WTC11 (cell line): ENCODE measurements at regions not wholly inside any gene's neighbourhood (a gene's known extent, or its start where the extent isn't known, plus 50 kb on each side); places are given as distances from the start of the nearest gene placed in this dataset.

Experiments
- ELF4 ChIP-seq: sonication (generic); formaldehyde crosslinking; IDR thresholded peaks from 2 replicates; pipeline ENCODE4 v1.8.1; 2022; ENCODE audit warnings: low read depth, mild to moderate bottlenecking, moderate library complexity, missing genetic modification reagents
- JUN ChIP-seq: sonication (generic); formaldehyde crosslinking; IDR thresholded peaks from 2 replicates; pipeline ENCODE4 v1.8.0; 2023; ENCODE audit warnings: mild to moderate bottlenecking, missing genetic modification reagents
- RELA ChIP-seq: sonication (generic); formaldehyde crosslinking; IDR thresholded peaks from 2 replicates; pipeline ENCODE4 v1.8.1; 2022; ENCODE audit warnings: missing genetic modification reagents, mild to moderate bottlenecking, borderline replicate concordance
- RORB ChIP-seq: fragments of 250-450 bp; sonication (Bioruptor Pico); IDR thresholded peaks from 2 replicates; pipeline ENCODE4 v1.9.0; 2021; ENCODE audit warnings: mild to moderate bottlenecking
- SP1 ChIP-seq: sonication (generic); formaldehyde crosslinking; conservative IDR thresholded peaks from 2 replicates; pipeline ENCODE4 v1.8.1; 2022; ENCODE audit warnings: missing genetic modification reagents
- TF ChIP-seq, protein P1 (sequence below): sonication (generic); formaldehyde crosslinking; IDR thresholded peaks from 2 replicates; pipeline ENCODE4 v1.8.0; 2023; ENCODE audit warnings: missing genetic modification reagents
- TF ChIP-seq, protein P2 (sequence below): sonication (generic); formaldehyde crosslinking; IDR thresholded peaks from 2 replicates; pipeline ENCODE4 v1.8.1; 2023; ENCODE audit warnings: mild to moderate bottlenecking, missing genetic modification reagents, moderate library complexity
- TF ChIP-seq, protein P3 (sequence below): fragments of 200-600 bp; IDR thresholded peaks from 2 replicates; pipeline ENCODE4 v1.8.0; 2022; ENCODE audit warnings: antibody characterized with exemption
- TF ChIP-seq, protein P4 (sequence below): sonication (generic); formaldehyde crosslinking; conservative IDR thresholded peaks from 2 replicates; pipeline ENCODE4 v1.8.1; 2022; ENCODE audit warnings: mild to moderate bottlenecking, missing genetic modification reagents
- TF ChIP-seq, protein P5 (sequence below): sonication (generic); formaldehyde crosslinking; IDR thresholded peaks from 2 replicates; pipeline ENCODE4 v1.8.0; 2022; ENCODE audit warnings: mild to moderate bottlenecking, missing genetic modification reagents
- TF ChIP-seq, protein P6 (sequence below): sonication (generic); formaldehyde crosslinking; IDR thresholded peaks from 2 replicates; pipeline ENCODE4 v1.8.0; 2022; ENCODE audit warnings: mild to moderate bottlenecking, missing genetic modification reagents

DNA sequence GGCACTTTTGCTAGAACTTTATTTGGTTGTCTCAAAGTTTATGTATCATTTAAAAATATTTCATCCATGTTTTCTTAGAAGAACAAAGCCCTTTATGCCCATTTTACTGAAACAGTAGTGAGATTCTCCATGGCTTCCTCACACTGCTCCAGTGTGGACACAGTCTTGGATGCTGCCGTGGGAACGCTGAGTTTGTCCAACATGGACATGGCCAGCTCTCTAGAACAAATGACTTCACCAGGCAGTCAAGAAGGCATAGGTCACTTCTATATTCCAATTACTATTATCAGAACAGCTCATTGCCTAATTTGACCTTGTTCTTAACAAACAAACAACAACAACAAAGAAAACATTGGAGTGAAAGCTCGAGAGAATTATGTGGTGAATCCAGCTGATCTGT, 414.1 kb upstream of the ID2 start:
- TF ChIP-seq ELF4 (CRISPR knock-in tag) (no peak), JUN (CRISPR knock-in tag) (no peak), SP1 (CRISPR knock-in tag) (no peak), RORB (CRISPR knock-in tag) (no peak), RELA (no peak)
- TF ChIP-seq, protein P1, sequence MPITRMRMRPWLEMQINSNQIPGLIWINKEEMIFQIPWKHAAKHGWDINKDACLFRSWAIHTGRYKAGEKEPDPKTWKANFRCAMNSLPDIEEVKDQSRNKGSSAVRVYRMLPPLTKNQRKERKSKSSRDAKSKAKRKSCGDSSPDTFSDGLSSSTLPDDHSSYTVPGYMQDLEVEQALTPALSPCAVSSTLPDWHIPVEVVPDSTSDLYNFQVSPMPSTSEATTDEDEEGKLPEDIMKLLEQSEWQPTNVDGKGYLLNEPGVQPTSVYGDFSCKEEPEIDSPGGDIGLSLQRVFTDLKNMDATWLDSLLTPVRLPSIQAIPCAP (CRISPR knock-in tag), result no peak
- TF ChIP-seq, protein P2, sequence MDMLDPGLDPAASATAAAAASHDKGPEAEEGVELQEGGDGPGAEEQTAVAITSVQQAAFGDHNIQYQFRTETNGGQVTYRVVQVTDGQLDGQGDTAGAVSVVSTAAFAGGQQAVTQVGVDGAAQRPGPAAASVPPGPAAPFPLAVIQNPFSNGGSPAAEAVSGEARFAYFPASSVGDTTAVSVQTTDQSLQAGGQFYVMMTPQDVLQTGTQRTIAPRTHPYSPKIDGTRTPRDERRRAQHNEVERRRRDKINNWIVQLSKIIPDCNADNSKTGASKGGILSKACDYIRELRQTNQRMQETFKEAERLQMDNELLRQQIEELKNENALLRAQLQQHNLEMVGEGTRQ (CRISPR knock-in tag), result no peak
- TF ChIP-seq, protein P3, sequence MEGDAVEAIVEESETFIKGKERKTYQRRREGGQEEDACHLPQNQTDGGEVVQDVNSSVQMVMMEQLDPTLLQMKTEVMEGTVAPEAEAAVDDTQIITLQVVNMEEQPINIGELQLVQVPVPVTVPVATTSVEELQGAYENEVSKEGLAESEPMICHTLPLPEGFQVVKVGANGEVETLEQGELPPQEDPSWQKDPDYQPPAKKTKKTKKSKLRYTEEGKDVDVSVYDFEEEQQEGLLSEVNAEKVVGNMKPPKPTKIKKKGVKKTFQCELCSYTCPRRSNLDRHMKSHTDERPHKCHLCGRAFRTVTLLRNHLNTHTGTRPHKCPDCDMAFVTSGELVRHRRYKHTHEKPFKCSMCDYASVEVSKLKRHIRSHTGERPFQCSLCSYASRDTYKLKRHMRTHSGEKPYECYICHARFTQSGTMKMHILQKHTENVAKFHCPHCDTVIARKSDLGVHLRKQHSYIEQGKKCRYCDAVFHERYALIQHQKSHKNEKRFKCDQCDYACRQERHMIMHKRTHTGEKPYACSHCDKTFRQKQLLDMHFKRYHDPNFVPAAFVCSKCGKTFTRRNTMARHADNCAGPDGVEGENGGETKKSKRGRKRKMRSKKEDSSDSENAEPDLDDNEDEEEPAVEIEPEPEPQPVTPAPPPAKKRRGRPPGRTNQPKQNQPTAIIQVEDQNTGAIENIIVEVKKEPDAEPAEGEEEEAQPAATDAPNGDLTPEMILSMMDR, result no peak
- TF ChIP-seq, protein P4, sequence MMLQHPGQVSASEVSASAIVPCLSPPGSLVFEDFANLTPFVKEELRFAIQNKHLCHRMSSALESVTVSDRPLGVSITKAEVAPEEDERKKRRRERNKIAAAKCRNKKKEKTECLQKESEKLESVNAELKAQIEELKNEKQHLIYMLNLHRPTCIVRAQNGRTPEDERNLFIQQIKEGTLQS (CRISPR knock-in tag), result no peak
- TF ChIP-seq, protein P5, sequence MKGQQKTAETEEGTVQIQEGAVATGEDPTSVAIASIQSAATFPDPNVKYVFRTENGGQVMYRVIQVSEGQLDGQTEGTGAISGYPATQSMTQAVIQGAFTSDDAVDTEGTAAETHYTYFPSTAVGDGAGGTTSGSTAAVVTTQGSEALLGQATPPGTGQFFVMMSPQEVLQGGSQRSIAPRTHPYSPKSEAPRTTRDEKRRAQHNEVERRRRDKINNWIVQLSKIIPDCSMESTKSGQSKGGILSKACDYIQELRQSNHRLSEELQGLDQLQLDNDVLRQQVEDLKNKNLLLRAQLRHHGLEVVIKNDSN (CRISPR knock-in tag), result no peak
- TF ChIP-seq, protein P6, sequence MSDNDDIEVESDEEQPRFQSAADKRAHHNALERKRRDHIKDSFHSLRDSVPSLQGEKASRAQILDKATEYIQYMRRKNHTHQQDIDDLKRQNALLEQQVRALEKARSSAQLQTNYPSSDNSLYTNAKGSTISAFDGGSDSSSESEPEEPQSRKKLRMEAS (CRISPR knock-in tag), result no peak
